Trophoblast cell (in vitro differentiated cells and primary cell): ENCODE measurements at regions not wholly inside any gene's neighbourhood (a gene's known extent, or its start where the extent isn't known, plus 50 kb on each side); places are given as distances from the start of the nearest gene placed in this dataset.

Experiments
- DNase-seq, 2 donors: peaks; one replicate each; pipeline ENCODE4 v3.0.0-alpha.2; 2016
- H2AFZ ChIP-seq: 2 replicates; pipeline ENCODE4 v1.6.1; 2013; ENCODE audit warnings: low read length, moderate library complexity, mild to moderate bottlenecking; ENCODE audit not compliant: insufficient read depth, poor library complexity
- H2AK5ac ChIP-seq: 2 replicates; pipeline ENCODE4 v1.6.1; 2013; ENCODE audit warnings: mild to moderate bottlenecking, low read length
- H2BK120ac ChIP-seq: 2 replicates; pipeline ENCODE4 v1.6.1; 2013; ENCODE audit warnings: low read length, mild to moderate bottlenecking, moderate library complexity; ENCODE audit not compliant: insufficient read depth, poor library complexity
- H2BK12ac ChIP-seq: 2 replicates; pipeline ENCODE4 v1.6.1; 2013; ENCODE audit warnings: mild to moderate bottlenecking, low read length, moderate library complexity
- H2BK5ac ChIP-seq: 2 replicates; pipeline ENCODE4 v1.6.1; 2013; ENCODE audit warnings: low read length, low read depth, moderate library complexity, mild to moderate bottlenecking; ENCODE audit not compliant: poor library complexity
- H3K14ac ChIP-seq: 2 replicates; pipeline ENCODE4 v1.6.1; 2013; ENCODE audit warnings: mild to moderate bottlenecking, low read length
- H3K18ac ChIP-seq: 2 replicates; pipeline ENCODE4 v1.6.1; 2013; ENCODE audit warnings: mild to moderate bottlenecking, low read length
- H3K23ac ChIP-seq: 2 replicates; pipeline ENCODE4 v1.6.1; 2013; ENCODE audit warnings: low read length
- H3K27ac ChIP-seq: 2 replicates; pipeline ENCODE4 v1.5.1; 2013; ENCODE audit warnings: low read depth, mild to moderate bottlenecking, inconsistent platforms, low read length, moderate library complexity
- H3K27me3 ChIP-seq: 2 replicates; pipeline ENCODE4 v1.6.1; 2013; ENCODE audit warnings: inconsistent platforms, mild to moderate bottlenecking, low read length, moderate library complexity; ENCODE audit not compliant: insufficient read depth
- H3K36me3 ChIP-seq, 2 experiments: 1 replicate in 1 of 2; 2 replicates in 1 of 2; pipeline ENCODE4 v1.6.1; 2013; ENCODE audit warnings: low read length in 2 of 2, mild to moderate bottlenecking in 2 of 2, moderate library complexity in 1 of 2; ENCODE audit not compliant: insufficient read depth in 2 of 2, control insufficient read depth in 1 of 2
- H3K4ac ChIP-seq: 2 replicates; pipeline ENCODE4 v1.6.1; 2013; ENCODE audit warnings: low read depth, mild to moderate bottlenecking, low read length, moderate library complexity
- H3K4me1 ChIP-seq, 2 experiments: 1 replicate in 1 of 2; 2 replicates in 1 of 2; pipeline ENCODE4 v1.6.1; 2013; ENCODE audit warnings: low read length in 2 of 2, mild to moderate bottlenecking in 2 of 2, moderate library complexity in 1 of 2; ENCODE audit not compliant: insufficient read depth in 2 of 2, control insufficient read depth in 1 of 2
- H3K4me2 ChIP-seq: 2 replicates; pipeline ENCODE4 v1.6.1; 2013; ENCODE audit warnings: inconsistent platforms, mild to moderate bottlenecking, low read length, moderate library complexity
- H3K4me3 ChIP-seq: 2 replicates; pipeline ENCODE4 v1.5.1; 2013; ENCODE audit warnings: mild to moderate bottlenecking, low read depth, low read length, inconsistent platforms
- H3K79me1 ChIP-seq: one replicate; pipeline ENCODE4 v1.6.1; 2013; ENCODE audit warnings: low read length
- H3K79me2 ChIP-seq: 2 replicates; pipeline ENCODE4 v1.6.1; 2013; ENCODE audit warnings: low read length, mild to moderate bottlenecking; ENCODE audit not compliant: control insufficient read depth, insufficient read depth, poor library complexity
- H3K9ac ChIP-seq: 2 replicates; pipeline ENCODE4 v1.6.1; 2013; ENCODE audit warnings: mild to moderate bottlenecking, low read length
- H3K9me3 ChIP-seq: 2 replicates; pipeline ENCODE4 v1.6.1; 2013; ENCODE audit warnings: low read depth, mild to moderate bottlenecking, control low read depth, inconsistent platforms, low read length; ENCODE audit not compliant: insufficient read depth
- H4K12ac ChIP-seq: 2 replicates; pipeline ENCODE4 v1.6.1; 2013; ENCODE audit warnings: low read depth, mild to moderate bottlenecking, low read length, moderate library complexity
- H4K8ac ChIP-seq: 2 replicates; pipeline ENCODE4 v1.6.1; 2013; ENCODE audit warnings: low read depth, mild to moderate bottlenecking, low read length, moderate library complexity
- H4K91ac ChIP-seq: one replicate; pipeline ENCODE4 v1.6.1; 2013; ENCODE audit warnings: low read depth, mild to moderate bottlenecking, low read length, moderate library complexity
- WGBS: extraction: QIAGEN DNeasy Blood & Tissue Kit; methylation state at CpG from one replicate; pipeline ENCODE4 v1.1.7; 2013; ENCODE audit warnings: missing lambda C conversion rate; ENCODE audit not compliant: insufficient read length, insufficient coverage; ENCODE audit errors: extremely low coverage; 5-methylcytosine and 5-hydroxymethylcytosine counted together

GRCh38 chr1:80931178-80931577, 869.6 kb upstream of the ADGRL2 start:
- H3K36me3 ChIP-seq, result no peaks in the 10 kb centered on the region
- H3K79me1 ChIP-seq, result no peaks in the 10 kb centered on the region
- no peak overlapping the region for H3K14ac ChIP-seq
- H3K23ac ChIP-seq, result no peak overlapping the region
- no peak overlapping the region for H2AK5ac ChIP-seq
- no peak overlapping the region for H3K9ac ChIP-seq
- H4K91ac ChIP-seq, result no peak overlapping the region
- H3K4me2 ChIP-seq, result no peak overlapping the region
- H2BK120ac ChIP-seq, result no peak overlapping the region
- H2AFZ ChIP-seq, result no peak overlapping the region
- H3K27me3 ChIP-seq, result no peaks in the 10 kb centered on the region
- peaks cover 5% of the 10 kb centered on the region for H3K9me3 ChIP-seq
- H3K4ac ChIP-seq, result no peak overlapping the region
- no peak overlapping the region for H2BK12ac ChIP-seq
- no peak for DNase-seq
- H2BK5ac ChIP-seq, result no peak overlapping the region
- no peak overlapping the region for H3K18ac ChIP-seq
- H3K27ac ChIP-seq, result no peak overlapping the region
- no peak overlapping the region for H4K8ac ChIP-seq
- H3K4me3 ChIP-seq, result no peak overlapping the region
- H3K79me2 ChIP-seq, result no peaks in the 10 kb centered on the region
- no peak overlapping the region for H4K12ac ChIP-seq
- H3K4me1 ChIP-seq, result no peaks in the 10 kb centered on the region

DNA sequence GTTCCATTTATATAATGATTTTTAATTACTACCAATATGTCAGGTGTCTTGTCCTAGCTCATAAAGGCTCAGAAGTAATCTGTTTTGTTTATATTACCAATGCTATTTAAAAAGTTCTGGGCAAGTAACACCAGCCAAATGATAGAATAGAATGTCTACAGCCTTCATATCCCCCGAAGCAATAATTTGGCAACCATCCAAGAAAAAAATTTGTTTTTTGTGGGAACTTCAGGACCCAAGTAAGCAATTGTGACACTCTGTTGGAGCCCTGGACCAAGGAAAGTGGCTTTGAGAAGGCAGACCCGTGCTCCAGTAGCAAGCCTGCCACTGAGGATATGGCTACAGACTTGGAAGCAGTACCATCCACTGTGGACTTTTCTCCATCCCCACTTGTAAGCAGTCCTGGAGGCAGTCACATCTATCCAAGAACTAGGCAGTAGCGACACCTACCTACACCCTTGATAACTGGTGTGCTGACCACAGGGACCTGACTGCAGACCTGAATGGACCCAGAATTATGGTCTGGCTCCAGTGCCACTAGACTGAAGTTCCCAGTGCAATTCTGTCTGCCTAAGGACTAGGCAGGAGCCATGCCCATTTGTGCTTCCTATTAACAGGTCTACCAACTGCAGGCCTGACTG, 870.7 kb upstream of the ADGRL2 start:
- Histone ChIP-seq H2AFZ (no peak overlapping the region), H3K23ac (no peak overlapping the region)
- WGBS, result no CpG with 5 or more reads among the region's 3 CpGs

GRCh38 chr1:80926531-80926930, 874.2 kb upstream of the ADGRL2 start:
- H3K4me3 ChIP-seq, result no peak overlapping the region
- no peak overlapping the region for H3K4ac ChIP-seq
- H4K91ac ChIP-seq, result no peak overlapping the region
- no peak overlapping the region for H3K27ac ChIP-seq
- no peak overlapping the region for H4K12ac ChIP-seq
- no CpG with 5 or more reads among the region's 4 CpGs for WGBS
- H3K23ac ChIP-seq, result no peak overlapping the region
- no peak overlapping the region for H3K9ac ChIP-seq
- H3K14ac ChIP-seq, result no peak overlapping the region
- H3K4me2 ChIP-seq, result no peak overlapping the region
- H2AFZ ChIP-seq, result no peak overlapping the region
- H3K79me1 ChIP-seq, result no peaks in the 10 kb centered on the region
- H2AK5ac ChIP-seq, result no peak overlapping the region
- no peaks in the 10 kb centered on the region for H3K4me1 ChIP-seq
- no peak overlapping the region for H2BK5ac ChIP-seq
- H2BK120ac ChIP-seq, result no peak overlapping the region
- H2BK12ac ChIP-seq, result no peak overlapping the region
- H3K27me3 ChIP-seq, result no peaks in the 10 kb centered on the region
- H3K79me2 ChIP-seq, result no peaks in the 10 kb centered on the region
- H4K8ac ChIP-seq, result no peak overlapping the region
- no peaks in the 10 kb centered on the region for H3K36me3 ChIP-seq
- H3K9me3 ChIP-seq, result peaks cover 5% of the 10 kb centered on the region
- H3K18ac ChIP-seq, result no peak overlapping the region
- DNase-seq, result no peak

More for the DNA sequence above, 870.7 kb upstream of the ADGRL2 start:
- DNase-seq, result no peak
- no peaks in the 10 kb centered on the region for H3K36me3 ChIP-seq
- H4K12ac ChIP-seq, result no peak overlapping the region
- H3K9ac ChIP-seq, result no peak overlapping the region
- no peak overlapping the region for H2AK5ac ChIP-seq
- no peak overlapping the region for H3K4ac ChIP-seq
- no peak overlapping the region for H3K27ac ChIP-seq
- no peaks in the 10 kb centered on the region for H3K79me2 ChIP-seq
- no peaks in the 10 kb centered on the region for H3K27me3 ChIP-seq
- no peak overlapping the region for H3K4me2 ChIP-seq
- no peak overlapping the region for H2BK5ac ChIP-seq
- H3K14ac ChIP-seq, result no peak overlapping the region
- no peak overlapping the region for H4K8ac ChIP-seq
- H3K4me3 ChIP-seq, result no peak overlapping the region
- H2BK12ac ChIP-seq, result no peak overlapping the region
- H3K9me3 ChIP-seq, result peaks cover 5% of the 10 kb centered on the region
- H3K18ac ChIP-seq, result no peak overlapping the region
- H3K4me1 ChIP-seq, result no peaks in the 10 kb centered on the region
- no peak overlapping the region for H4K91ac ChIP-seq
- no peaks in the 10 kb centered on the region for H3K79me1 ChIP-seq
- H2BK120ac ChIP-seq, result no peak overlapping the region

- Histone ChIP-seq H3K4me2 (no peak overlapping the region), H3K9ac (no peak overlapping the region), H2BK120ac (no peak overlapping the region), H3K79me2 (no peaks in the 10 kb centered on the region), H2BK12ac (no peak overlapping the region), H4K8ac (no peak overlapping the region), H3K23ac (no peak overlapping the region), H3K27ac (no peak overlapping the region), H4K91ac (no peak overlapping the region), H3K36me3 (no peaks in the 10 kb centered on the region), H3K18ac (no peak overlapping the region), H3K4ac (no peak overlapping the region), H4K12ac (no peak overlapping the region), H2BK5ac (no peak overlapping the region), H3K4me1 (no peaks in the 10 kb centered on the region), H3K79me1 (no peaks in the 10 kb centered on the region), H3K14ac (no peak overlapping the region), H3K4me3 (no peak overlapping the region), H3K9me3 (peaks cover 4% of the 10 kb centered on the region), H3K27me3 (no peaks in the 10 kb centered on the region), H2AK5ac (no peak overlapping the region), H2AFZ (no peak overlapping the region)
- no peak for DNase-seq
- no CpG with 5 or more reads among the region's 3 CpGs for WGBS
These were observed 875.5 kb upstream of the ADGRL2 start for GRCh38 chr1:80925130-80925805.
